Activated T-cell treated with anti-CD3 and anti-CD28 coated beads, Interleukin-2, amount 50 U/mL, for 1 hour (primary cell): ENCODE measurements at regions not wholly inside any gene's neighbourhood (a gene's known extent, or its start where the extent isn't known, plus 50 kb on each side); places are given as distances from the start of the nearest gene placed in this dataset.
"Not testable (repeated sequence)": the region's sequence is repeated elsewhere in the genome, so short reads cannot be mapped to it uniquely, and the experiment has no call there.

Source experiments
- DNase-seq: peaks from one replicate; pipeline ENCODE4 v3.0.0-alpha.2; 2020

GRCh38 chr1:192418552-192419285, 101.9 kb downstream of the RGS21 start:
- DNase-seq: no peak

GRCh38 chr1:192430644-192431043, 113.9 kb downstream of the RGS21 start:
- DNase-seq: no peak

- DNase-seq: no peak
These were observed 118.9 kb downstream of the RGS21 start for GRCh38 chr1:192435704-192436103.

- no peak for DNase-seq
These were observed 119.8 kb downstream of the RGS21 start for GRCh38 chr1:192436441-192437078.

- DNase-seq: no peak
These were observed 121.9 kb downstream of the RGS21 start for GRCh38 chr1:192438737-192439136.

- DNase-seq: no peak
These were observed 122.7 kb downstream of the RGS21 start for GRCh38 chr1:192439373-192440025.

GRCh38 chr1:192441492-192441891, 124.7 kb downstream of the RGS21 start:
- no peak for DNase-seq

GRCh38 chr1:192442736-192443135, 125.9 kb downstream of the RGS21 start:
- DNase-seq: no peak

GRCh38 chr1:192443616-192444015, 126.8 kb downstream of the RGS21 start:
- no peak for DNase-seq

- DNase-seq: no peak
These were observed 128.4 kb downstream of the RGS21 start for GRCh38 chr1:192445241-192445640.

GRCh38 chr1:192445839-192446489, 129.2 kb downstream of the RGS21 start:
- peak; percentile 37 for DNase-seq

GRCh38 chr1:192448026-192448578, 127.5 kb upstream of the RGS1 start:
- no peak for DNase-seq

- DNase-seq: no peak
These were observed 122.1 kb upstream of the RGS1 start for GRCh38 chr1:192453360-192453992.

GRCh38 chr1:192459467-192459866, 116.1 kb upstream of the RGS1 start:
- DNase-seq: no peak

GRCh38 chr1:192461684-192462083, 113.9 kb upstream of the RGS1 start:
- no peak for DNase-seq

GRCh38 chr1:192462616-192463015, 113.0 kb upstream of the RGS1 start:
- DNase-seq: no peak

- DNase-seq: no peak
These were observed 111.9 kb upstream of the RGS1 start for GRCh38 chr1:192463661-192464060.

GRCh38 chr1:192465221-192465620, 110.4 kb upstream of the RGS1 start:
- not testable (repeated sequence) for DNase-seq

GRCh38 chr1:192474080-192474683, 101.4 kb upstream of the RGS1 start:
- no peak for DNase-seq

- no peak for DNase-seq
These were observed 100.2 kb upstream of the RGS1 start for GRCh38 chr1:192475329-192475728.

- no peak for DNase-seq
These were observed 99.6 kb upstream of the RGS1 start for GRCh38 chr1:192475970-192476369.

GRCh38 chr1:192476802-192477298, 98.7 kb upstream of the RGS1 start:
- DNase-seq: no peak
